Globus pallidus (tissue), 1 donor: ENCODE measurements at regions not wholly inside any gene's neighbourhood (a gene's known extent, or its start where the extent isn't known, plus 50 kb on each side); places are given as distances from the start of the nearest gene placed in this dataset.

Experiments
- DNase-seq: peaks from one replicate; pipeline ENCODE4 v3.0.0-alpha.2; 2015; ENCODE audit warnings: low spot score

- DNase-seq: peak; percentile 81
These were observed 52.2 kb upstream of the BTN3A2 start for GRCh38 chr6:26312501-26313397.
